ENCODE measurements at regions not wholly inside any gene's neighbourhood (a gene's known extent, or its start where the extent isn't known, plus 50 kb on each side); places are given as distances from the start of the nearest gene placed in this dataset.

GRCh38 chr6:4354181-4354580 is 218.8 kb upstream of the ECI2 start:
- no peak overlapping the region for H3K4me3 Mint-ChIP-seq
- peaks cover 4% of the 10 kb centered on the region for H3K27me3 Mint-ChIP-seq
- H3K27ac Mint-ChIP-seq = no peak overlapping the region
- H3K4me1 Mint-ChIP-seq = no peaks in the 10 kb centered on the region
- Histone ChIP-seq H3K4me1 (ENCODE audit: control insufficient read depth, insufficient read depth, low read length, poor library complexity, severe bottlenecking) (no peaks in the 10 kb centered on the region), H3K9me3 (ENCODE audit: control insufficient read depth in 2 of 2, low read length in 2 of 2) (no peaks in the 10 kb centered on the region), H3K4me3 (ENCODE audit: low read depth, low read length) (no peak overlapping the region), H3K27me3 (ENCODE audit: control insufficient read depth, insufficient read depth, low read length) (no peaks in the 10 kb centered on the region), H3K36me3 (ENCODE audit: control insufficient read depth, insufficient read depth, low read length) (no peaks in the 10 kb centered on the region), H3K27ac (ENCODE audit: insufficient read depth, low read length, poor library complexity, severe bottlenecking) (no peak overlapping the region)
- no peak for DNase-seq
- H3K36me3 Mint-ChIP-seq = no peaks in the 10 kb centered on the region
- no peak for ATAC-seq (ENCODE audit: low read depth in 2 of 2)
- peaks cover 0 to 7% (median 2%) of the 10 kb centered on the region in 7 donors for H3K9me3 Mint-ChIP-seq

DNA sequence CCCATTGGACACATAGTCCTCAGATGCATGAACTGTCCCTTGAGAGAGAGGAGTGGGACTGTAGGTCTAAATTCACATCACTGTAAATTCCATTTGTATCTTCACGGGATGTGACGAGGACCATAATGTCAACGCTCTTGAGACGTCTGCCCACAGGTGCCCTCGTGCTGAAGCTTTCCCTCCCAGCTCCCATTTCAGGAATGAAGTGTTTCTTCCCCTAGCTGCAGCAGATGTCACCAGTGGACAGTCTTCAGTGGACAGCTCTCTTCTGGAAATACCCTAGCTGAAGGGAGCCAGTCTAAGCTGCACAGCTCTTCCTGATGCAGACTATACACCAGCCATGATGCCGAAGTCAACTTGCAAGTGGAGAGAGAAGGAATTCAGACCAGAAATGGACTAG is 217.4 kb upstream of the ECI2 start:
- Histone ChIP-seq H3K4me3 (ENCODE audit: low read depth, low read length) (no peak overlapping the region), H3K9me3 (ENCODE audit: control insufficient read depth in 2 of 2, low read length in 2 of 2) (no peaks in the 10 kb centered on the region), H3K36me3 (ENCODE audit: control insufficient read depth, insufficient read depth, low read length) (no peaks in the 10 kb centered on the region), H3K4me1 (ENCODE audit: control insufficient read depth, insufficient read depth, low read length, poor library complexity, severe bottlenecking) (no peaks in the 10 kb centered on the region), H3K27me3 (ENCODE audit: control insufficient read depth, insufficient read depth, low read length) (no peaks in the 10 kb centered on the region), H3K27ac (ENCODE audit: insufficient read depth, low read length, poor library complexity, severe bottlenecking) (no peak overlapping the region)
- ATAC-seq (ENCODE audit: low read depth in 2 of 2) (no peak), DNase-seq (no peak)
- Mint-ChIP-seq H3K4me1 (no peaks in the 10 kb centered on the region), H3K9me3 (peaks cover 0 to 6% (median 2%) of the 10 kb centered on the region in 7 donors), H3K36me3 (no peaks in the 10 kb centered on the region), H3K27ac (no peak overlapping the region), H3K4me3 (no peak overlapping the region), H3K27me3 (peaks cover 4% of the 10 kb centered on the region)

DNA sequence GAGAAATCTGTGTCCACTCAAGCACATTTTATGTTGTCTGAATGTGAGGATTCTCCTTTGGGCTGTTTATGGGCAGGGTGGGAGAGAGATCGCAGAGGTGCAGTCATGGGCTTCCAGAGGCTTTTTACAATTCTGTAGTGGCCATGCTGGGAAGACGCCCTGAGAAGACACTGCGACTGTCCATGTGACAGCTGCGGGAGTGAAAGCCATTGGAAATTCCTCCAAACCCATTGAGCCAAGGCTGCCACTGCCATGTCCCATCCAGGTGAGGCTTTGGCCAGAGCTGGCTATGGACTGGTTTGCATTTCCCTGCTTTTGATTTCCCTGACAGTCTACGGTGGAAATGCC is 216.9 kb upstream of the ECI2 start:
- Mint-ChIP-seq H3K27ac (no peak overlapping the region), H3K9me3 (peaks cover 0 to 6% (median 2%) of the 10 kb centered on the region in 7 donors), H3K27me3 (peaks cover 2% of the 10 kb centered on the region), H3K4me3 (no peak overlapping the region), H3K4me1 (no peaks in the 10 kb centered on the region), H3K36me3 (no peaks in the 10 kb centered on the region)
- Histone ChIP-seq H3K27ac (ENCODE audit: insufficient read depth, low read length, poor library complexity, severe bottlenecking) (no peak overlapping the region), H3K36me3 (ENCODE audit: control insufficient read depth, insufficient read depth, low read length) (no peaks in the 10 kb centered on the region), H3K4me3 (ENCODE audit: low read depth, low read length) (no peak overlapping the region), H3K9me3 (ENCODE audit: control insufficient read depth in 2 of 2, low read length in 2 of 2) (no peaks in the 10 kb centered on the region), H3K27me3 (ENCODE audit: control insufficient read depth, insufficient read depth, low read length) (no peaks in the 10 kb centered on the region), H3K4me1 (ENCODE audit: control insufficient read depth, insufficient read depth, low read length, poor library complexity, severe bottlenecking) (no peaks in the 10 kb centered on the region)
- no peak for DNase-seq
- ATAC-seq (ENCODE audit: low read depth in 2 of 2) = no peak

- Mint-ChIP-seq H3K27me3 (no peaks in the 10 kb centered on the region), H3K4me3 (no peak overlapping the region), H3K9me3 (peaks cover 0 to 6% (median 2%) of the 10 kb centered on the region in 7 donors), H3K36me3 (no peaks in the 10 kb centered on the region), H3K4me1 (no peaks in the 10 kb centered on the region), H3K27ac (no peak overlapping the region)
- Histone ChIP-seq H3K27me3 (ENCODE audit: control insufficient read depth, insufficient read depth, low read length) (no peaks in the 10 kb centered on the region), H3K36me3 (ENCODE audit: control insufficient read depth, insufficient read depth, low read length) (no peaks in the 10 kb centered on the region), H3K4me3 (ENCODE audit: low read depth, low read length) (no peak overlapping the region), H3K9me3 (ENCODE audit: control insufficient read depth in 2 of 2, low read length in 2 of 2) (no peaks in the 10 kb centered on the region), H3K4me1 (ENCODE audit: control insufficient read depth, insufficient read depth, low read length, poor library complexity, severe bottlenecking) (no peaks in the 10 kb centered on the region), H3K27ac (ENCODE audit: insufficient read depth, low read length, poor library complexity, severe bottlenecking) (no peak overlapping the region)
- DNase-seq (no peak), ATAC-seq (ENCODE audit: low read depth in 2 of 2) (no peak)
These were observed 216.3 kb upstream of the ECI2 start for GRCh38 chr6:4351520-4352321.

- no peak overlapping the region for H3K4me3 ChIP-seq (ENCODE audit: low read depth, low read length)
- no peaks in the 10 kb centered on the region for H3K4me1 Mint-ChIP-seq
- no peaks in the 10 kb centered on the region for H3K27me3 ChIP-seq (ENCODE audit: control insufficient read depth, insufficient read depth, low read length)
- H3K27ac Mint-ChIP-seq = no peak overlapping the region
- H3K36me3 ChIP-seq (ENCODE audit: control insufficient read depth, insufficient read depth, low read length) = no peaks in the 10 kb centered on the region
- H3K4me3 Mint-ChIP-seq = no peak overlapping the region
- H3K4me1 ChIP-seq (ENCODE audit: control insufficient read depth, insufficient read depth, low read length, poor library complexity, severe bottlenecking) = no peaks in the 10 kb centered on the region
- no peaks in the 10 kb centered on the region for H3K9me3 ChIP-seq (ENCODE audit: control insufficient read depth in 2 of 2, low read length in 2 of 2)
- DNase-seq = no peak
- no peak overlapping the region for H3K27ac ChIP-seq (ENCODE audit: insufficient read depth, low read length, poor library complexity, severe bottlenecking)
- H3K9me3 Mint-ChIP-seq = peaks cover 0 to 6% (median 0%) of the 10 kb centered on the region in 7 donors
- no peaks in the 10 kb centered on the region for H3K36me3 Mint-ChIP-seq
- H3K27me3 Mint-ChIP-seq = no peaks in the 10 kb centered on the region
- ATAC-seq (ENCODE audit: low read depth in 2 of 2) = no peak
These were observed 215.5 kb upstream of the ECI2 start for GRCh38 chr6:4350567-4351519.

DNA sequence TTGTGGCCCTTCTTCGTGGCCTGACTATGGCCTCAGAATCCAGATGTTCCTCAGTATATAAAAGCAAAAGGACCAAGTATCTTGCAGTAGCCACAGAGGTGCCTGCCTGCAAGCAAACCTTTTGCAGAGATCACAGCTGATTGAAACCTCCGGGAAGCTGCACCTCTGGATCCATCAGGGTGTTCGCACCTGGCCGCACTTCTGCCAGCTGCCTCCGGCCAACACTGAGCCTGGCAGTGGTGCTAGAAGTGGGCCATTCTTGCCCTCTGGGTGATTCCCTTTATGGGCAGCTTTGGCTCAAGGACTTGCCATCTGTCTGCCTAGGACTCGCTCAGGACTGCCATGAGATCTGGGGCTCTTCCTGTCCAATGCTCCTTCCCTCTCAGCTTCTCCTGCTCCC is 214.6 kb upstream of the ECI2 start:
- no peaks in the 10 kb centered on the region for H3K27me3 Mint-ChIP-seq
- Histone ChIP-seq H3K4me3 (ENCODE audit: low read depth, low read length) (no peak overlapping the region), H3K9me3 (ENCODE audit: control insufficient read depth in 2 of 2, low read length in 2 of 2) (no peaks in the 10 kb centered on the region), H3K27me3 (ENCODE audit: control insufficient read depth, insufficient read depth, low read length) (no peaks in the 10 kb centered on the region), H3K27ac (ENCODE audit: insufficient read depth, low read length, poor library complexity, severe bottlenecking) (no peak overlapping the region), H3K4me1 (ENCODE audit: control insufficient read depth, insufficient read depth, low read length, poor library complexity, severe bottlenecking) (no peaks in the 10 kb centered on the region), H3K36me3 (ENCODE audit: control insufficient read depth, insufficient read depth, low read length) (no peaks in the 10 kb centered on the region)
- no peak for ATAC-seq (ENCODE audit: low read depth in 2 of 2)
- no peaks in the 10 kb centered on the region for H3K4me1 Mint-ChIP-seq
- H3K36me3 Mint-ChIP-seq = no peaks in the 10 kb centered on the region
- H3K27ac Mint-ChIP-seq = no peak overlapping the region
- H3K9me3 Mint-ChIP-seq = peaks cover 0 to 1% (median 0%) of the 10 kb centered on the region in 7 donors
- H3K4me3 Mint-ChIP-seq = no peak overlapping the region
- no peak for DNase-seq

GRCh38 chr6:4349323-4349722 is 213.9 kb upstream of the ECI2 start:
- Mint-ChIP-seq H3K36me3 (no peaks in the 10 kb centered on the region), H3K9me3 (no peaks in the 10 kb centered on the region), H3K4me1 (no peaks in the 10 kb centered on the region), H3K4me3 (no peak overlapping the region), H3K27ac (no peak overlapping the region), H3K27me3 (peaks cover 2% of the 10 kb centered on the region)
- H3K4me1 ChIP-seq (ENCODE audit: control insufficient read depth, insufficient read depth, low read length, poor library complexity, severe bottlenecking) = no peaks in the 10 kb centered on the region
- no peaks in the 10 kb centered on the region for H3K9me3 ChIP-seq (ENCODE audit: control insufficient read depth in 2 of 2, low read length in 2 of 2)
- no peak overlapping the region for H3K27ac ChIP-seq (ENCODE audit: insufficient read depth, low read length, poor library complexity, severe bottlenecking)
- H3K36me3 ChIP-seq (ENCODE audit: control insufficient read depth, insufficient read depth, low read length) = no peaks in the 10 kb centered on the region
- DNase-seq = no peak
- no peak for ATAC-seq (ENCODE audit: low read depth in 2 of 2)
- no peak overlapping the region for H3K4me3 ChIP-seq (ENCODE audit: low read depth, low read length)
- peaks cover 2% of the 10 kb centered on the region for H3K27me3 ChIP-seq (ENCODE audit: control insufficient read depth, insufficient read depth, low read length)
